IMR-90 (cell line): ENCODE measurements at regions not wholly inside any gene's neighbourhood (a gene's known extent, or its start where the extent isn't known, plus 50 kb on each side); places are given as distances from the start of the nearest gene placed in this dataset.

Experiments
- CTCF ChIP-seq: conservative IDR thresholded peaks from 2 replicates; pipeline ENCODE4 v1.5.1; 2012; ENCODE audit warnings: mild to moderate bottlenecking, low read depth, low read length, improper control_type of control experiment
- POLR2A ChIP-seq: IDR thresholded peaks from 2 replicates; pipeline ENCODE4 v1.6.1; 2012; ENCODE audit warnings: mild to moderate bottlenecking, low read depth, low read length

GRCh38 chr2:60309941-60310660 lies 243.4 kb downstream of the BCL11A start:
- TF ChIP-seq CTCF, result no peak
- TF ChIP-seq POLR2A, result no peak
